Panc1 (cell line): ENCODE measurements at regions not wholly inside any gene's neighbourhood (a gene's known extent, or its start where the extent isn't known, plus 50 kb on each side); places are given as distances from the start of the nearest gene placed in this dataset.

Experiments
- ATAC-seq: fragments of 200-7000 bp; cut with Tn5 transposase; 2 replicates; pipeline ENCODE4 v1.9.1; 2020; ENCODE audit warnings: mild to moderate bottlenecking, moderate library complexity
- BruUV-seq: library from RNA; stranded (reverse); fragments of 400-500 nt; replicated peaks from 2 replicates; lab custom pipeline; 2021; lab: Mats Ljungman, UMichigan
- CTCF ChIA-PET: fragments of 300-600 bp; sonication (Branson Sonifier 250); formaldehyde crosslinking; loops from one replicate; lab custom pipeline; 2022; ENCODE audit warnings: antibody characterized with exemption; lab: Charles Lee
- POLR2A ChIA-PET: fragments of 300-600 bp; sonication (Branson Sonifier 250); formaldehyde crosslinking; loops from one replicate; lab custom pipeline; 2022; ENCODE audit warnings: antibody characterized with exemption; lab: Charles Lee
- DNase-seq: peaks from one replicate; pipeline ENCODE4 v3.0.0-alpha.2; 2010; ENCODE audit warnings: low read depth, low spot score
- H3K27ac ChIP-seq: 2 replicates; pipeline ENCODE4 v1.5.1; 2011; ENCODE audit warnings: mild to moderate bottlenecking, low read length, inconsistent platforms
- H3K27me3 ChIP-seq: fragments of 200-500 bp; sonication (Bioruptor generic); 2 replicates; pipeline ENCODE4 v1.6.0; 2014; ENCODE audit warnings: low read length, inconsistent platforms; ENCODE audit not compliant: control insufficient read depth, insufficient read depth
- H3K36me3 ChIP-seq: fragments of 200-500 bp; sonication (Bioruptor generic); 2 replicates; pipeline ENCODE4 v1.5.1; 2014; ENCODE audit warnings: inconsistent platforms, mild to moderate bottlenecking, low read length, moderate library complexity; ENCODE audit not compliant: control insufficient read depth, insufficient read depth
- H3K4me1 ChIP-seq: 2 replicates; pipeline ENCODE4 v1.5.1; 2011; ENCODE audit warnings: inconsistent platforms, mild to moderate bottlenecking, low read length, moderate library complexity; ENCODE audit not compliant: control insufficient read depth, insufficient read depth
- H3K4me3 ChIP-seq, 2 experiments: 2 replicates each; pipeline ENCODE4 v1.5.1; 2011 to 2012; ENCODE audit warnings: low read depth in 2 of 2, low read length in 2 of 2, mild to moderate bottlenecking in 2 of 2, inconsistent platforms in 1 of 2, moderate library complexity in 1 of 2
- H3K9me3 ChIP-seq: fragments of 200-500 bp; sonication (Bioruptor generic); 2 replicates; pipeline ENCODE4 v1.5.1; 2014; ENCODE audit warnings: low read depth, mild to moderate bottlenecking, inconsistent platforms, low read length, moderate library complexity; ENCODE audit not compliant: control insufficient read depth, insufficient read depth
- POLR2AphosphoS5 ChIP-seq: IDR thresholded peaks from 2 replicates; pipeline ENCODE4 v1.6.1; 2012; ENCODE audit warnings: mild to moderate bottlenecking, low read depth, low read length, moderate library complexity
- SIN3A ChIP-seq: IDR thresholded peaks from 2 replicates; pipeline ENCODE4 v1.6.1; 2012; ENCODE audit warnings: low read depth, mild to moderate bottlenecking, low read length, moderate library complexity, borderline replicate concordance; ENCODE audit not compliant: insufficient read depth
- TCF7L2 ChIP-seq: IDR thresholded peaks from 2 replicates; pipeline ENCODE4 v1.6.1; 2011; ENCODE audit warnings: mild to moderate bottlenecking, low read depth, low read length, inconsistent platforms
- in situ Hi-C: cut with HindIII; loops from 2 replicates; pipeline ENCODE4 v1.10.0; 2016; ENCODE audit warnings: low sequenced_read_pairs, low pct_unique_long_range_greater_than_20kb
- intact Hi-C: fragments of 100-400 bp; cut with micrococcal nuclease; formaldehyde crosslinking; loops from one replicate; pipeline ENCODE4 v1.10.0; 2022; ENCODE audit not compliant: unreplicated experiment
- TF ChIP-seq, protein P1 (sequence below), 2 experiments: IDR thresholded peaks; 2 replicates each; pipeline ENCODE4 v1.6.1; 2011 to 2012; ENCODE audit warnings: low read depth in 2 of 2, control low read depth in 1 of 2, low read length in 1 of 2, mild to moderate bottlenecking in 1 of 2, moderate library complexity in 1 of 2; ENCODE audit not compliant: insufficient read depth in 1 of 2
- TF ChIP-seq, protein P2 (sequence below): fragments of 450-650 bp; IDR thresholded peaks from 2 replicates; pipeline ENCODE4 v1.5.1; 2017; ENCODE audit warnings: mild to moderate bottlenecking

DNA sequence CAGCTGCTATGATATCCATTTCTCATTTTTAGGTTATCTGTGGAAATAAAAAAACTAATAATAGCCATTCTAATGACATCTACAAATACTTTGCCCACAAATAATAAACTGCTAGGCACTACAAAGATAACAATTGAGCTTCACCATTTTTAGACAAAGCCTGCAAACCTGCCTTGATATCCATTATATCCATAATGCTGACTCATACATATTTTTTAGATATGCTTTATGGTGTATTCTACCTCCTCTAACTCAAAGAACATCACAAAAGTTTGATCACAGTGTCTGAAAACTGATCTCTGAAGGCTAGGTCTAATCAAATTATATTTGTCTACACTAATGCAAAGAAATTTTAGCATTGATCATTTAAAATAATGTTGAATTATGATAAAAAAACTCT is 138.4 kb downstream of the HNMT start:
- TF ChIP-seq POLR2AphosphoS5 (no peak), SIN3A (no peak), TCF7L2 (no peak)
- TF ChIP-seq, protein P1, sequence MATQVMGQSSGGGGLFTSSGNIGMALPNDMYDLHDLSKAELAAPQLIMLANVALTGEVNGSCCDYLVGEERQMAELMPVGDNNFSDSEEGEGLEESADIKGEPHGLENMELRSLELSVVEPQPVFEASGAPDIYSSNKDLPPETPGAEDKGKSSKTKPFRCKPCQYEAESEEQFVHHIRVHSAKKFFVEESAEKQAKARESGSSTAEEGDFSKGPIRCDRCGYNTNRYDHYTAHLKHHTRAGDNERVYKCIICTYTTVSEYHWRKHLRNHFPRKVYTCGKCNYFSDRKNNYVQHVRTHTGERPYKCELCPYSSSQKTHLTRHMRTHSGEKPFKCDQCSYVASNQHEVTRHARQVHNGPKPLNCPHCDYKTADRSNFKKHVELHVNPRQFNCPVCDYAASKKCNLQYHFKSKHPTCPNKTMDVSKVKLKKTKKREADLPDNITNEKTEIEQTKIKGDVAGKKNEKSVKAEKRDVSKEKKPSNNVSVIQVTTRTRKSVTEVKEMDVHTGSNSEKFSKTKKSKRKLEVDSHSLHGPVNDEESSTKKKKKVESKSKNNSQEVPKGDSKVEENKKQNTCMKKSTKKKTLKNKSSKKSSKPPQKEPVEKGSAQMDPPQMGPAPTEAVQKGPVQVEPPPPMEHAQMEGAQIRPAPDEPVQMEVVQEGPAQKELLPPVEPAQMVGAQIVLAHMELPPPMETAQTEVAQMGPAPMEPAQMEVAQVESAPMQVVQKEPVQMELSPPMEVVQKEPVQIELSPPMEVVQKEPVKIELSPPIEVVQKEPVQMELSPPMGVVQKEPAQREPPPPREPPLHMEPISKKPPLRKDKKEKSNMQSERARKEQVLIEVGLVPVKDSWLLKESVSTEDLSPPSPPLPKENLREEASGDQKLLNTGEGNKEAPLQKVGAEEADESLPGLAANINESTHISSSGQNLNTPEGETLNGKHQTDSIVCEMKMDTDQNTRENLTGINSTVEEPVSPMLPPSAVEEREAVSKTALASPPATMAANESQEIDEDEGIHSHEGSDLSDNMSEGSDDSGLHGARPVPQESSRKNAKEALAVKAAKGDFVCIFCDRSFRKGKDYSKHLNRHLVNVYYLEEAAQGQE (IDR thresholded peaks at IDR 0.05; ENCODE audit: insufficient read depth in 1 of 2, low read depth in 2 of 2, low read length in 1 of 2) = no peak
- TF ChIP-seq, protein P2, sequence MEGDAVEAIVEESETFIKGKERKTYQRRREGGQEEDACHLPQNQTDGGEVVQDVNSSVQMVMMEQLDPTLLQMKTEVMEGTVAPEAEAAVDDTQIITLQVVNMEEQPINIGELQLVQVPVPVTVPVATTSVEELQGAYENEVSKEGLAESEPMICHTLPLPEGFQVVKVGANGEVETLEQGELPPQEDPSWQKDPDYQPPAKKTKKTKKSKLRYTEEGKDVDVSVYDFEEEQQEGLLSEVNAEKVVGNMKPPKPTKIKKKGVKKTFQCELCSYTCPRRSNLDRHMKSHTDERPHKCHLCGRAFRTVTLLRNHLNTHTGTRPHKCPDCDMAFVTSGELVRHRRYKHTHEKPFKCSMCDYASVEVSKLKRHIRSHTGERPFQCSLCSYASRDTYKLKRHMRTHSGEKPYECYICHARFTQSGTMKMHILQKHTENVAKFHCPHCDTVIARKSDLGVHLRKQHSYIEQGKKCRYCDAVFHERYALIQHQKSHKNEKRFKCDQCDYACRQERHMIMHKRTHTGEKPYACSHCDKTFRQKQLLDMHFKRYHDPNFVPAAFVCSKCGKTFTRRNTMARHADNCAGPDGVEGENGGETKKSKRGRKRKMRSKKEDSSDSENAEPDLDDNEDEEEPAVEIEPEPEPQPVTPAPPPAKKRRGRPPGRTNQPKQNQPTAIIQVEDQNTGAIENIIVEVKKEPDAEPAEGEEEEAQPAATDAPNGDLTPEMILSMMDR = no peak
- ATAC-seq (no peak), DNase-seq (no peak)
- no peak overlapping the region for H3K4me3 ChIP-seq
- H3K9me3 ChIP-seq = no peaks in the 10 kb centered on the region
- ChIA-PET POLR2A (no interaction called here), CTCF (no interaction called here)
- BruUV-seq = no TSS peak
- H3K27me3 ChIP-seq = no peaks in the 10 kb centered on the region
- no peaks in the 10 kb centered on the region for H3K4me1 ChIP-seq
- intact Hi-C loops = no loop called here
- H3K36me3 ChIP-seq = no peaks in the 10 kb centered on the region
- no peak overlapping the region for H3K27ac ChIP-seq
- in situ Hi-C loops = no loop called here

DNA sequence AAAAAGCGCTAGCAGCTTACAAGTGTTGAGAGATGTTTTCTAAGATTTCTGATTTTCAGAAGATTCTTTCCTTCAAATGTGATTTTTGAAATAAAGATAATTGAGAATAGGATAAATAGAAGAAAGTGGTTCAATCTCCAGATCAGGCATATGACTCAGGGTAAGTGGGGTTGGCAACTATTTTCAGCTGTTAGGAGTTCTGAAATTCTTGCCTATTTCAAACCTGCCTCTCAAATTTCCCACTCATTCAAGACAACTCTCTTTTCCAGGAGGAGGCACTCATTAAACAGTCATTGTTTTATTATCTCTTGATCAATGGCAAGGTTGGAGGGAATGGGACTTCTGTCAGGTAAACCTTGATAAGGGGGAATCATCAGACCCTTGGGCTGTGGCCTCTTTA is 138.9 kb downstream of the HNMT start:
- DNase-seq (no peak), ATAC-seq (no peak)
- TF ChIP-seq, protein P1 (IDR thresholded peaks at IDR 0.05; ENCODE audit: insufficient read depth in 1 of 2, low read depth in 2 of 2, low read length in 1 of 2) = no peak
- TF ChIP-seq POLR2AphosphoS5 (no peak), TCF7L2 (no peak), SIN3A (no peak)
- TF ChIP-seq, protein P2 = no peak
- H3K4me3 ChIP-seq = no peak overlapping the region
- H3K27ac ChIP-seq = no peak overlapping the region
- no peaks in the 10 kb centered on the region for H3K27me3 ChIP-seq
- CTCF ChIA-PET = no interaction called here
- no TSS peak for BruUV-seq
- H3K4me1 ChIP-seq = no peaks in the 10 kb centered on the region
- intact Hi-C loops (no loop called here), in situ Hi-C loops (no loop called here)
- POLR2A ChIA-PET = no interaction called here
- H3K9me3 ChIP-seq = no peaks in the 10 kb centered on the region
- H3K36me3 ChIP-seq = no peaks in the 10 kb centered on the region
